ENCODE measurements at regions not wholly inside any gene's neighbourhood (a gene's known extent, or its start where the extent isn't known, plus 50 kb on each side); places are given as distances from the start of the nearest gene placed in this dataset.

- Histone ChIP-seq H3K36me3 (ENCODE audit: control insufficient read depth, insufficient read depth, low read length) (no peaks in the 10 kb centered on the region), H3K4me3 (ENCODE audit: low read length) (no peak overlapping the region), H3K4me1 (ENCODE audit: control insufficient read depth, insufficient read depth, low read length) (peaks cover 9% of the 10 kb centered on the region), H3K9ac (ENCODE audit: extremely low read depth, low read length, poor library complexity, severe bottlenecking) (no peak overlapping the region), H3K27ac (ENCODE audit: low read depth, low read length) (no peak overlapping the region), H3K27me3 (ENCODE audit: control insufficient read depth, insufficient read depth, low read length, poor library complexity, severe bottlenecking) (no peaks in the 10 kb centered on the region), H3K9me3 (ENCODE audit: control insufficient read depth, low read length) (no peaks in the 10 kb centered on the region)
- Mint-ChIP-seq H3K27ac (no peak overlapping the region), H3K27me3 (ENCODE audit: insufficient read depth) (no peaks in the 10 kb centered on the region), H3K36me3 (ENCODE audit: low read depth) (no peaks in the 10 kb centered on the region), H3K9me3 (no peaks in the 10 kb centered on the region), H3K4me3 (no peak overlapping the region), H3K4me1 (peaks cover 17% of the 10 kb centered on the region)
- no peak for DNase-seq
- 93 to 100% methylated on average over 4 of the region's 5 CpGs for WGBS, 2 experiments (ENCODE audit: insufficient coverage in 1 of 2, insufficient read length in 1 of 2)
- no peak for TF ChIP-seq CTCF (conservative IDR thresholded peaks at IDR 0.05)
Measured at GRCh38 chr1:222023025-222023424, 281.1 kb upstream of the DUSP10 start.

GRCh38 chr1:222021129-222021528, 279.2 kb upstream of the DUSP10 start:
- H3K4me1 Mint-ChIP-seq, result peaks cover 20% of the 10 kb centered on the region
- Histone ChIP-seq H3K9ac (ENCODE audit: extremely low read depth, low read length, poor library complexity, severe bottlenecking) (no peak overlapping the region), H3K36me3 (ENCODE audit: control insufficient read depth, insufficient read depth, low read length) (no peaks in the 10 kb centered on the region), H3K9me3 (ENCODE audit: control insufficient read depth, low read length) (no peaks in the 10 kb centered on the region), H3K27me3 (ENCODE audit: control insufficient read depth, insufficient read depth, low read length, poor library complexity, severe bottlenecking) (no peaks in the 10 kb centered on the region), H3K27ac (ENCODE audit: low read depth, low read length) (no peak overlapping the region), H3K4me3 (ENCODE audit: low read length) (no peak overlapping the region), H3K4me1 (ENCODE audit: control insufficient read depth, insufficient read depth, low read length) (peaks cover 11% of the 10 kb centered on the region)
- WGBS, 2 experiments (ENCODE audit: insufficient coverage in 1 of 2, insufficient read length in 1 of 2), result 97 to 100% methylated on average over 1 to 5 of the region's 5 CpGs
- DNase-seq, result no peak
- H3K4me3 Mint-ChIP-seq, result no peak overlapping the region
- H3K27me3 Mint-ChIP-seq (ENCODE audit: insufficient read depth), result peaks cover 1% of the 10 kb centered on the region
- no peaks in the 10 kb centered on the region for H3K9me3 Mint-ChIP-seq
- TF ChIP-seq CTCF (conservative IDR thresholded peaks at IDR 0.05), result no peak
- H3K36me3 Mint-ChIP-seq (ENCODE audit: low read depth), result no peaks in the 10 kb centered on the region
- no peak overlapping the region for H3K27ac Mint-ChIP-seq

- Mint-ChIP-seq H3K9me3 (no peaks in the 10 kb centered on the region), H3K27ac (no peak overlapping the region), H3K27me3 (ENCODE audit: insufficient read depth) (peaks cover 1% of the 10 kb centered on the region), H3K4me1 (peaks cover 20% of the 10 kb centered on the region), H3K4me3 (no peak overlapping the region), H3K36me3 (ENCODE audit: low read depth) (peaks cover 3% of the 10 kb centered on the region)
- Histone ChIP-seq H3K27me3 (ENCODE audit: control insufficient read depth, insufficient read depth, low read length, poor library complexity, severe bottlenecking) (no peaks in the 10 kb centered on the region), H3K4me3 (ENCODE audit: low read length) (no peak overlapping the region), H3K4me1 (ENCODE audit: control insufficient read depth, insufficient read depth, low read length) (peaks cover 11% of the 10 kb centered on the region), H3K9me3 (ENCODE audit: control insufficient read depth, low read length) (no peaks in the 10 kb centered on the region), H3K27ac (ENCODE audit: low read depth, low read length) (no peak overlapping the region), H3K36me3 (ENCODE audit: control insufficient read depth, insufficient read depth, low read length) (no peaks in the 10 kb centered on the region), H3K9ac (ENCODE audit: extremely low read depth, low read length, poor library complexity, severe bottlenecking) (no peak overlapping the region)
- DNase-seq, result no peak
- no peak for TF ChIP-seq CTCF (conservative IDR thresholded peaks at IDR 0.05)
Measured at GRCh38 chr1:222020553-222020952, 278.7 kb upstream of the DUSP10 start.
